Peyer's patch (tissue), 4 donors: ENCODE measurements at regions not wholly inside any gene's neighbourhood (a gene's known extent, or its start where the extent isn't known, plus 50 kb on each side); places are given as distances from the start of the nearest gene placed in this dataset.

Source experiments
- DNase-seq, 3 donors: peaks; one replicate each; pipeline ENCODE4 v3.0.0-alpha.2; 2017 to 2019
- H3K27ac ChIP-seq, 4 donors: fragments of 200-600 bp; sonication (generic); one replicate each; pipeline ENCODE4 v1.5.1; 2016 to 2019
- H3K27me3 ChIP-seq, 2 donors: fragments of 200-600 bp; sonication (generic); one replicate each; pipeline ENCODE4 v1.5.1; 2019
- H3K36me3 ChIP-seq, 3 donors: fragments of 200-600 bp; sonication (generic); one replicate each; pipeline ENCODE4 v1.5.1; 2016 to 2019
- H3K4me1 ChIP-seq, 4 donors: fragments of 200-600 bp; sonication (generic); one replicate each; pipeline ENCODE4 v1.5.1; 2016 to 2019
- H3K4me3 ChIP-seq, 4 donors: fragments of 200-600 bp; sonication (generic); 1 replicate in 3 of 4; 2 replicates in 1 of 4; pipeline ENCODE4 v1.5.1; 2016 to 2019; ENCODE audit warnings: mild to moderate bottlenecking in 1 of 4
- H3K9me3 ChIP-seq, 4 donors: fragments of 200-600 bp; sonication (generic); one replicate each; pipeline ENCODE4 v1.5.1; 2016 to 2019; ENCODE audit warnings: mild to moderate bottlenecking in 1 of 4
- POLR2A ChIP-seq, 2 donors: fragments of 450-650 bp; IDR thresholded peaks; one replicate each; pipeline ENCODE4 v1.5.1; 2017; ENCODE audit warnings: antibody characterized with exemption in 2 of 2, mild to moderate bottlenecking in 2 of 2, moderate library complexity in 2 of 2
- small RNA-seq, 2 donors: library from RNA; depleted of rRNA; stranded (forward); fragments of <200 nt; gene quantifications; one replicate each; pipeline ENCODE3, GENCODE V24; 2016
- TF ChIP-seq, protein P1 (sequence below), 6 experiments: fragments of 450-650 bp in 4 of 6; fragments of 200-600 bp in 2 of 6; sonication (generic) in 1 of 6; IDR thresholded peaks; one replicate each; pipeline ENCODE4 v1.5.1; 2017 to 2019; ENCODE audit warnings: antibody characterized with exemption in 6 of 6, mild to moderate bottlenecking in 3 of 6, moderate library complexity in 1 of 6

DNA sequence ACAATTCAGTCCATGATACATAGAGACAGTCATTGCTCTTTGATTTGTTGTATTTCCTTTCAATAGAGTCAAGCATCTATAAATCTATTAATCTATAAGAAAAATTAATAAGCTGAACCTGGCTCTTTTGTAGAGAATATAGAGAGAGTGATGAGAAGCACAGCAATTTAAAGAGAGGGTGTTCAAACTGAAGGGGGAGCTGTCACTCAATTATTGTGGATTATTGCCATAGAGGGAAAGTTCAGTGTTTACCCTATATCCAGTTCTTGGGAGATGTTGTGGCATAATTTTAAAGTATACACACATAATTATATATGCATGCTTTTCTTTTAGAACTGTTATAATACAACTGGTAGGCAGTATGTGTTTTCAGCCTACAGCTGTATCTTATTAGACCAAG is 1469.0 kb upstream of the PABPC4L start:
- Histone ChIP-seq H3K4me1 (no peaks in the 10 kb centered on the region), H3K36me3 (no peaks in the 10 kb centered on the region), H3K27ac (no peak overlapping the region), H3K27me3 (no peaks in the 10 kb centered on the region), H3K4me3 (no peak overlapping the region), H3K9me3 (no peaks in the 10 kb centered on the region)
- TF ChIP-seq POLR2A (IDR thresholded peaks at IDR 0.05): no peak
- TF ChIP-seq, protein P1, sequence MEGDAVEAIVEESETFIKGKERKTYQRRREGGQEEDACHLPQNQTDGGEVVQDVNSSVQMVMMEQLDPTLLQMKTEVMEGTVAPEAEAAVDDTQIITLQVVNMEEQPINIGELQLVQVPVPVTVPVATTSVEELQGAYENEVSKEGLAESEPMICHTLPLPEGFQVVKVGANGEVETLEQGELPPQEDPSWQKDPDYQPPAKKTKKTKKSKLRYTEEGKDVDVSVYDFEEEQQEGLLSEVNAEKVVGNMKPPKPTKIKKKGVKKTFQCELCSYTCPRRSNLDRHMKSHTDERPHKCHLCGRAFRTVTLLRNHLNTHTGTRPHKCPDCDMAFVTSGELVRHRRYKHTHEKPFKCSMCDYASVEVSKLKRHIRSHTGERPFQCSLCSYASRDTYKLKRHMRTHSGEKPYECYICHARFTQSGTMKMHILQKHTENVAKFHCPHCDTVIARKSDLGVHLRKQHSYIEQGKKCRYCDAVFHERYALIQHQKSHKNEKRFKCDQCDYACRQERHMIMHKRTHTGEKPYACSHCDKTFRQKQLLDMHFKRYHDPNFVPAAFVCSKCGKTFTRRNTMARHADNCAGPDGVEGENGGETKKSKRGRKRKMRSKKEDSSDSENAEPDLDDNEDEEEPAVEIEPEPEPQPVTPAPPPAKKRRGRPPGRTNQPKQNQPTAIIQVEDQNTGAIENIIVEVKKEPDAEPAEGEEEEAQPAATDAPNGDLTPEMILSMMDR (IDR thresholded peaks at IDR 0.05): no peak
- no peak for DNase-seq

Small RNAs in the stretch of these regions (small RNA-seq; reads per million reads assigned to genes)
- 0 to 0.06 reads per million in 2 donors for gene RNU1-89P
- gene SERF1AP1: 0 reads per million in 2 donors
